NCI-H2171 (cell line): ENCODE measurements at regions not wholly inside any gene's neighbourhood (a gene's known extent, or its start where the extent isn't known, plus 50 kb on each side); places are given as distances from the start of the nearest gene placed in this dataset.

ENCODE experiments used
- DNase-seq: peaks from one replicate; lab custom pipeline; 2025; lab: John Stamatoyannopoulos, UW

GRCh38 chr2:7289697-7290096 is 372.5 kb downstream of the RNF144A start:
- DNase-seq = no peak

GRCh38 chr2:7292154-7292691 is 375.0 kb downstream of the RNF144A start:
- no peak for DNase-seq

- DNase-seq = no peak
These were observed 392.4 kb downstream of the RNF144A start for GRCh38 chr2:7309582-7309981.

- no peak for DNase-seq
These were observed 407.5 kb downstream of the RNF144A start for GRCh38 chr2:7324706-7325105.

GRCh38 chr2:7325186-7325585 is 408.0 kb downstream of the RNF144A start:
- DNase-seq = no peak

GRCh38 chr2:7329465-7329864 is 412.3 kb downstream of the RNF144A start:
- no peak for DNase-seq

- DNase-seq = no peak
These were observed 416.1 kb downstream of the RNF144A start for GRCh38 chr2:7333189-7333765.

GRCh38 chr2:7333960-7334493 is 416.8 kb downstream of the RNF144A start:
- no peak for DNase-seq

- no peak for DNase-seq
These were observed 421.7 kb downstream of the RNF144A start for GRCh38 chr2:7338961-7339360.

GRCh38 chr2:7346336-7346735 is 429.1 kb downstream of the RNF144A start:
- no peak for DNase-seq

- no peak for DNase-seq
These were observed 431.5 kb downstream of the RNF144A start for GRCh38 chr2:7348761-7349160.

GRCh38 chr2:7352191-7352590 is 435.0 kb downstream of the RNF144A start:
- no peak for DNase-seq

GRCh38 chr2:7353571-7353970 is 436.4 kb downstream of the RNF144A start:
- DNase-seq = no peak

- no peak for DNase-seq
These were observed 438.6 kb downstream of the RNF144A start for GRCh38 chr2:7355781-7356180.

- no peak for DNase-seq
These were observed 439.8 kb downstream of the RNF144A start for GRCh38 chr2:7356909-7357584.

- DNase-seq = no peak
These were observed 440.8 kb downstream of the RNF144A start for GRCh38 chr2:7357993-7358392.

- no peak for DNase-seq
These were observed 441.7 kb downstream of the RNF144A start for GRCh38 chr2:7358865-7359447.

- DNase-seq = peak; percentile 5
These were observed 446.7 kb downstream of the RNF144A start for GRCh38 chr2:7363906-7364305.

- DNase-seq = no peak
These were observed 451.0 kb downstream of the RNF144A start for GRCh38 chr2:7368211-7368610.

GRCh38 chr2:7373156-7373555 is 455.9 kb downstream of the RNF144A start:
- DNase-seq = no peak

- DNase-seq = peak; percentile 22
These were observed 458.7 kb downstream of the RNF144A start for GRCh38 chr2:7375901-7376300.

- DNase-seq = peak; percentile 32
These were observed 460.8 kb downstream of the RNF144A start for GRCh38 chr2:7377916-7378569.

GRCh38 chr2:7378591-7378990 is 461.4 kb downstream of the RNF144A start:
- no peak for DNase-seq
